Activated gamma-delta T cell (primary cell): ENCODE measurements at regions not wholly inside any gene's neighbourhood (a gene's known extent, or its start where the extent isn't known, plus 50 kb on each side); places are given as distances from the start of the nearest gene placed in this dataset.

Experiments used
- DNase-seq: peaks from one replicate; lab custom pipeline; 2025; lab: John Stamatoyannopoulos, UW

- no peak for DNase-seq
These were observed 73.6 kb downstream of the RFLNA start for GRCh38 chr12:124368421-124369032.

- DNase-seq, result no peak
These were observed 71.0 kb downstream of the RFLNA start for GRCh38 chr12:124365726-124366430.
